Heart right ventricle (tissue), 16 donors: ENCODE measurements at regions not wholly inside any gene's neighbourhood (a gene's known extent, or its start where the extent isn't known, plus 50 kb on each side); places are given as distances from the start of the nearest gene placed in this dataset.
A peak's percentile ranks its signal among the peaks of the same experiment; 100 is the strongest.

Experiments
- ATAC-seq, 8 donors: fragments of 200-7000 bp; cut with Tn5 transposase; one replicate each; pipeline ENCODE4 v1.9.1; 2020; ENCODE audit warnings: mild to moderate bottlenecking in 8 of 8, moderate library complexity in 8 of 8, moderate number of reproducible peaks in 1 of 8
- DNase-seq, 2 donors: peaks; one replicate each; pipeline ENCODE4 v3.0.0-alpha.2; 2020
- H3K27ac ChIP-seq, 10 donors: fragments of 200-600 bp; sonication (generic) in 2 of 10; one replicate each; pipeline versions ENCODE4 v1.5.0 to v1.8.0; 2020 to 2022; ENCODE audit warnings: mild to moderate bottlenecking in 3 of 10
- H3K27me3 ChIP-seq, 7 donors: fragments of 200-600 bp; one replicate each; pipeline ENCODE4 v1.8.0; 2021 to 2022; ENCODE audit warnings: mild to moderate bottlenecking in 2 of 7
- H3K36me3 ChIP-seq, 9 donors: fragments of 200-600 bp; sonication (generic) in 1 of 9; one replicate each; pipeline versions ENCODE4 v1.5.0 to v1.8.0; 2020 to 2022; ENCODE audit warnings: mild to moderate bottlenecking in 2 of 9
- H3K4me1 ChIP-seq, 9 donors: fragments of 200-600 bp; sonication (generic) in 1 of 9; one replicate each; pipeline versions ENCODE4 v1.5.0 to v1.8.0; 2020 to 2022; ENCODE audit warnings: mild to moderate bottlenecking in 4 of 9
- H3K4me3 ChIP-seq, 10 donors: fragments of 200-600 bp; sonication (generic) in 2 of 10; one replicate each; pipeline versions ENCODE4 v1.5.0 to v1.8.0; 2020 to 2022; ENCODE audit warnings: mild to moderate bottlenecking in 7 of 10, moderate library complexity in 2 of 10
- H3K9me3 ChIP-seq, 11 donors: fragments of 200-600 bp in 10 of 11; sonication (generic) in 2 of 11; one replicate each; pipeline versions ENCODE4 v1.5.0 to v1.8.0; 2013 to 2022; ENCODE audit warnings: mild to moderate bottlenecking in 2 of 11, control low read depth in 1 of 11, moderate library complexity in 1 of 11
- WGBS, 2 donors: extraction: QIAGEN DNeasy Blood & Tissue Kit; methylation state at CpG; one replicate each; pipeline ENCODE4 v1.1.7; 2013; ENCODE audit warnings: inconsistent platforms in 1 of 2; 5-methylcytosine and 5-hydroxymethylcytosine counted together
- intact Hi-C, 10 donors: fragments of 100-400 bp; cut with DNase I; formaldehyde crosslinking; loops; one replicate each; pipeline versions ENCODE4 v1.11.1 to v1.14.2; 2022
- TF ChIP-seq, protein P1 (sequence below), 9 donors: fragments of 200-600 bp; sonication (generic) in 2 of 9; IDR thresholded peaks; one replicate each; pipeline versions ENCODE4 v1.5.0 to v1.8.0; 2021 to 2022; ENCODE audit warnings: antibody characterized with exemption in 9 of 9, mild to moderate bottlenecking in 5 of 9, moderate library complexity in 1 of 9
- donor health status: Arrhythmogenic right ventricular cardiomyopathy.
- donor health status: ischemic (EF 13 %, LVEDD 7.1; RV severe dilation, severe dysfunction).
- donor health status: healthy with polysubstance abuse.
- donor health status: DM: no; HTN: yes; CAD: no.
- donor health status: DM: no; HTN: no; CAD: no.
- donor health status: ischemic (EF 25% LVEDD 6.9; RV normal size, moderate dysfunction).
- donor health status: ischemic (EF 25% LVEDD 5.7; RV mildly dilated, moderate dysfunction).
- donor health status: healthy.
- donor health status: DM: yes; HTN: yes; CAD: no.
- donor health status: Ischemic cardiomyopathy.
- donor health status: ischemic (EF 35%, LVEDD 5.7; RV mildly dilated, moderate dysfunction).
- donor health status: nonischemic (EF 11% LVEDD 7.7; RV severe dilation, severe dysfunction).
- donor health status: DM: yes; HTN: yes; CAD: no.
- donor health status: PGD.
- donor health status: ischemic (EF 29% LVEDD 5.4; RV normal size, mild dysfunction).
- donor health status: nonischemic (EF 23%, LVEDD 6.1; RV moderate dilation, normal function).

DNA sequence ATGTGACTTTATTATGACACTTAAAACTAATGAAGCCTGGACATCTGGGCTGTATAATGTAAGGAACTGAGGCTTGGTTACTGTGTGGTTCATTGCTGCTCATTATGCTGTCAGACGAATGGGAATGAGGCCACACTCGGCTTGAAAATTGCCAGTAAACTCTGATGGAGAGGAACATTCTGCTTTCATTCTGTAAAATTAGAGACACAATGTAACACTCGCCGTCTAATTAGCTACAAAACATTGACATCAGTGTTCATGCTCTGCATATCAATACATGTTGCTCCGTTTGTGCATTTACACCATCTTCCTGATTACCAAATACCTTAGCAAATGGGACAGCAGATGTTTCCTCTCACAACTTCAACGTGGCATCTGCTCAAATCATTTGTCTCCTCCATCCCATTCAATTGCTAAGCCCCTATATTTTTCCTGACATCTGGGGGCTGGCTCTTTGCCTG is 133.0 kb downstream of the SLC28A3 start:
- Histone ChIP-seq H3K27ac (peak overlapping the region in 5 of 10 donors; percentile 6 to 62 (median 42)), H3K4me3 (peak overlapping the region in 2 of 10 donors; percentile 15 to 18)
- 32 to 54% methylated on average over 6 of the region's 6 CpGs for WGBS, 2 donors

DNA sequence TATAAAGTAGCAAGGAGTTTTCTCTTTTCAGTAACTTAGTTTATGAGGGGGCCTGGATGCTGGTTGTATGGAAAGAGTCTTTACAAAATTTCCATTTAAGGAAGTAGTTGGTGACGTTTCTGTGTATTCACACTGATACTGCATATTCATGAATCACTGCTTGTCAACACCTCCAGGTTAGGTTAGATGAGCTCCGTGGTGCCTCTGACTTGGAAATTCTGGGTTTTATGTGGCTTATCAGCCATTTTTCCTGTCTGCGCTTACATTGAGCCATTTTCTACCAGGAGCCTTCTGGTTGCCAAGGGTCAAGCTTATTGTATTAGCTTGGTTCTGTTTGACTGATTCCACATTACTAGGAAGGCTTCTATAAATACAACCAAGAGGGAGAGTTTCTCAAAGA is 128.3 kb downstream of the SLC28A3 start:
- Histone ChIP-seq H3K27me3 (no peaks in the 10 kb centered on the region), H3K9me3 (peaks cover 0 to 3% (median 0%) of the 10 kb centered on the region in 11 donors), H3K4me1 (peaks cover 0 to 10% (median 1%) of the 10 kb centered on the region in 9 donors), H3K4me3 (no peak overlapping the region), H3K27ac (no peak overlapping the region), H3K36me3 (no peaks in the 10 kb centered on the region)
- intact Hi-C loops: no loop called here
- 61 to 63% methylated on average over 3 of the region's 3 CpGs for WGBS, 2 donors
- DNase-seq (no peak), ATAC-seq (no peak)
- TF ChIP-seq, protein P1, sequence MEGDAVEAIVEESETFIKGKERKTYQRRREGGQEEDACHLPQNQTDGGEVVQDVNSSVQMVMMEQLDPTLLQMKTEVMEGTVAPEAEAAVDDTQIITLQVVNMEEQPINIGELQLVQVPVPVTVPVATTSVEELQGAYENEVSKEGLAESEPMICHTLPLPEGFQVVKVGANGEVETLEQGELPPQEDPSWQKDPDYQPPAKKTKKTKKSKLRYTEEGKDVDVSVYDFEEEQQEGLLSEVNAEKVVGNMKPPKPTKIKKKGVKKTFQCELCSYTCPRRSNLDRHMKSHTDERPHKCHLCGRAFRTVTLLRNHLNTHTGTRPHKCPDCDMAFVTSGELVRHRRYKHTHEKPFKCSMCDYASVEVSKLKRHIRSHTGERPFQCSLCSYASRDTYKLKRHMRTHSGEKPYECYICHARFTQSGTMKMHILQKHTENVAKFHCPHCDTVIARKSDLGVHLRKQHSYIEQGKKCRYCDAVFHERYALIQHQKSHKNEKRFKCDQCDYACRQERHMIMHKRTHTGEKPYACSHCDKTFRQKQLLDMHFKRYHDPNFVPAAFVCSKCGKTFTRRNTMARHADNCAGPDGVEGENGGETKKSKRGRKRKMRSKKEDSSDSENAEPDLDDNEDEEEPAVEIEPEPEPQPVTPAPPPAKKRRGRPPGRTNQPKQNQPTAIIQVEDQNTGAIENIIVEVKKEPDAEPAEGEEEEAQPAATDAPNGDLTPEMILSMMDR (IDR thresholded peaks at IDR 0.05): no peak

More for the DNA sequence above, 133.0 kb downstream of the SLC28A3 start:
- Histone ChIP-seq H3K36me3 (no peaks in the 10 kb centered on the region), H3K9me3 (no peaks in the 10 kb centered on the region), H3K4me1 (peaks cover 0 to 16% (median 5%) of the 10 kb centered on the region in 9 donors), H3K27me3 (no peaks in the 10 kb centered on the region)
- DNase-seq (peak in 1 of 2 donors; percentile 9), ATAC-seq (peak in 4 of 8 donors; percentile 33 to 73 (median 51))
- intact Hi-C loops: no loop called here
- TF ChIP-seq, protein P1 (IDR thresholded peaks at IDR 0.05): no peak

DNA sequence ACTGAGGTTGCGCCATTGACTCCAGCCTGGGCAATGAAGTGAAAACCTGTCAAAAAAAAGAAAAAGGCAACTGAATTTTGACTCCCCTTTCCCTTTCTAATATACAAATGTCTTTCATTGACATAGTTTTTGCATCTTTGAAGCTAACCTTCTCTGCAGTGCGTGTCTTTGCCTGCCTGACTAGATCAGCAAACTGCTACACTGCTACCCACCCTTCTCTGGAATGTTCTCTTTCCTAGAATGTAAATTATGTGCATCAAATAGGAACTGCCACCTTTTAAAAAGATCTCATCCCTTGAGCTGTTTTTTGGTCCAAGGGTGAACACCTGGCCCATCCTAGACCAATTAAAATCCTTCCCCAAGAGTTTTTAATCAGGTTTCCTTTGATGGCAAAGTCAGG is 127.6 kb downstream of the SLC28A3 start:
- WGBS, 2 donors: 95 to 100% methylated on average over 2 of the region's 2 CpGs
- DNase-seq (no peak), ATAC-seq (no peak)
- H3K27ac ChIP-seq: no peak overlapping the region
- H3K9me3 ChIP-seq: peaks cover 0 to 3% (median 0%) of the 10 kb centered on the region in 11 donors
- intact Hi-C loops: no loop called here
- no peak overlapping the region for H3K4me3 ChIP-seq
- TF ChIP-seq, protein P1 (IDR thresholded peaks at IDR 0.05): no peak
- no peaks in the 10 kb centered on the region for H3K36me3 ChIP-seq
- H3K27me3 ChIP-seq: no peaks in the 10 kb centered on the region
- peaks cover 0 to 2% (median 0%) of the 10 kb centered on the region in 9 donors for H3K4me1 ChIP-seq

DNA sequence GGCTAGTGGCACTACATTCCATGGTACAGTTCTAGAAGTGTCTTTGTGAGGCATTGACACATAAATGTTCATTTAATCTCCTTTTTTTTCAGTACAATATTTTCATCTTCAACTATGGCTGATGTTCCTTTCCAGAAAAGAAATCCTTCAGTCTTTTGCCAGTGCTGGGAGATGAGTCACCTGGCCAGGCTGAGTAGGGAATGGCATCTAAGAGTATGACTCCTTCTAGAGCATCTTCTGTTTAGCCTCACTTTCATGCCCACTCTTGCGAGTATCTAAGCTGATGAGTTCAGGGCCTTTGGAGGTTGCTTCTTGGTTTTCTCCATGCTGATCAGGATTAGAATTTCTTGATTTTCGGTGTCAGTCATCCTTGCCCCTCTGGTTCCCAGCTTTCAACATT is 124.4 kb downstream of the SLC28A3 start:
- 96 to 97% methylated on average over 2 of the region's 2 CpGs for WGBS, 2 donors
- ATAC-seq (no peak), DNase-seq (no peak)
- H3K36me3 ChIP-seq: no peaks in the 10 kb centered on the region
- intact Hi-C loops: no loop called here
- peaks cover 0 to 3% (median 0%) of the 10 kb centered on the region in 11 donors for H3K9me3 ChIP-seq
- H3K27me3 ChIP-seq: no peaks in the 10 kb centered on the region
- TF ChIP-seq, protein P1 (IDR thresholded peaks at IDR 0.05): no peak
- H3K4me3 ChIP-seq: no peak overlapping the region
- H3K27ac ChIP-seq: no peak overlapping the region
- H3K4me1 ChIP-seq: no peaks in the 10 kb centered on the region
